Transverse colon (tissue), 4 donors: ENCODE measurements at regions not wholly inside any gene's neighbourhood (a gene's known extent, or its start where the extent isn't known, plus 50 kb on each side); places are given as distances from the start of the nearest gene placed in this dataset.

Source experiments
- DNase-seq: peaks from one replicate; pipeline ENCODE4 v3.0.0-alpha.2; 2019
- H3K27ac ChIP-seq, 4 donors: fragments of 200-600 bp; sonication (generic); 2 replicates each; pipeline ENCODE4 v1.5.1; 2016 to 2018; ENCODE audit warnings: inconsistent platforms in 4 of 4
- H3K27me3 ChIP-seq: fragments of 200-600 bp; sonication (generic); 2 replicates; pipeline ENCODE4 v1.5.1; 2017; ENCODE audit warnings: inconsistent platforms
- H3K36me3 ChIP-seq, 4 donors: fragments of 200-600 bp; sonication (generic); 2 replicates each; pipeline ENCODE4 v1.5.1; 2017 to 2019; ENCODE audit warnings: inconsistent platforms in 4 of 4
- H3K4me1 ChIP-seq, 4 donors: fragments of 200-600 bp; sonication (generic); 2 replicates each; pipeline ENCODE4 v1.5.1; 2017 to 2020; ENCODE audit warnings: inconsistent platforms in 4 of 4
- H3K4me3 ChIP-seq, 4 donors: fragments of 200-600 bp; sonication (generic); 1 replicate in 1 of 4; 2 replicates in 3 of 4; pipeline versions ENCODE4 v1.5.1 to v1.6.1; 2017 to 2019; ENCODE audit warnings: inconsistent platforms in 4 of 4
- H3K9me3 ChIP-seq, 2 donors: fragments of 200-600 bp; sonication (generic); 2 replicates each; pipeline ENCODE4 v1.5.1; 2017 to 2019; ENCODE audit warnings: inconsistent platforms in 2 of 2
- EP300 ChIP-seq: sonication (generic); formaldehyde crosslinking; IDR thresholded peaks from one replicate; pipeline ENCODE4 v1.6.1; 2017; ENCODE audit warnings: antibody characterized with exemption, low read depth
- POLR2A ChIP-seq: fragments of 450-650 bp; IDR thresholded peaks from one replicate; pipeline ENCODE4 v1.6.1; 2016; ENCODE audit warnings: antibody characterized with exemption, mild to moderate bottlenecking, moderate library complexity
- POLR2AphosphoS5 ChIP-seq, 3 donors: sonication (generic); formaldehyde crosslinking; IDR thresholded peaks; one replicate each; pipeline ENCODE4 v1.6.1; 2016; ENCODE audit warnings: antibody characterized with exemption in 3 of 3
- WGBS, 2 donors: methylation state at CpG; one replicate each; pipeline ENCODE4 v1.1.5; 2018; ENCODE audit warnings: low coverage in 1 of 2; 5-methylcytosine and 5-hydroxymethylcytosine counted together
- in situ Hi-C, 4 donors: fragments of 200-750 bp; cut with MboI; loops; one replicate each; pipeline versions ENCODE4 v1.15.0 to v1.15.1; 2017; ENCODE audit warnings: low sequenced_read_pairs in 3 of 4, low pct_ligation_motif_present in 1 of 4, low pct_unique_long_range_greater_than_20kb in 1 of 4
- intact Hi-C: fragments of 100-400 bp; cut with DNase I; formaldehyde crosslinking; loops from one replicate; pipeline ENCODE4 v1.15.1; 2023; ENCODE audit warnings: low total_unique reads
- TF ChIP-seq, protein P1 (sequence below), 5 experiments: fragments of 200-600 bp in 3 of 5; fragments of 450-650 bp in 2 of 5; sonication (generic) in 3 of 5; IDR thresholded peaks; 1 replicate in 2 of 5; 2 replicates in 3 of 5; pipeline ENCODE4 v1.5.1; 2016 to 2017; ENCODE audit warnings: antibody characterized with exemption in 5 of 5, inconsistent platforms in 3 of 5, mild to moderate bottlenecking in 2 of 5, moderate library complexity in 1 of 5

DNA sequence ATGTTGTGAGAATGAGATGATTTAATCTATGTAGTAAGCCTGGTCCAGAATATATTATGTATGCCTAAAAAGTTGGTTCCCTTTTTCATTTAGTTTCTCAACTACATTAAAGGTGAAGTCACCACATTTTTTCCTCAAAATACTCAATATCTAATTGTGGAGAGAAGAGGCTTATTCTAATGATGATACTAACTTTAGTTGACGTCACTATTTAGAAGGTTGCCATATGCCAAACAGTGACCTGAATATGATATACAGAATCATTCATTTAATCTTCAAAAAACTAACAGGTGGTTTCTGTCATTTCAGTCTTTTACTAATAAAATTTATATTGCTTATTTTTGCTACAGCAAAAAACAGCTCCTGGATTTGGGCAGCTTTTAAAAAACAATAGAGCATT, 480.7 kb upstream of the NWD2 start:
- in situ Hi-C loops: no loop called here
- 73 to 87% methylated on average over 1 of the region's 1 CpG for WGBS, 2 donors
- TF ChIP-seq EP300 (no peak), POLR2AphosphoS5 (IDR thresholded peaks at IDR 0.05) (no peak), POLR2A (no peak)
- TF ChIP-seq, protein P1, sequence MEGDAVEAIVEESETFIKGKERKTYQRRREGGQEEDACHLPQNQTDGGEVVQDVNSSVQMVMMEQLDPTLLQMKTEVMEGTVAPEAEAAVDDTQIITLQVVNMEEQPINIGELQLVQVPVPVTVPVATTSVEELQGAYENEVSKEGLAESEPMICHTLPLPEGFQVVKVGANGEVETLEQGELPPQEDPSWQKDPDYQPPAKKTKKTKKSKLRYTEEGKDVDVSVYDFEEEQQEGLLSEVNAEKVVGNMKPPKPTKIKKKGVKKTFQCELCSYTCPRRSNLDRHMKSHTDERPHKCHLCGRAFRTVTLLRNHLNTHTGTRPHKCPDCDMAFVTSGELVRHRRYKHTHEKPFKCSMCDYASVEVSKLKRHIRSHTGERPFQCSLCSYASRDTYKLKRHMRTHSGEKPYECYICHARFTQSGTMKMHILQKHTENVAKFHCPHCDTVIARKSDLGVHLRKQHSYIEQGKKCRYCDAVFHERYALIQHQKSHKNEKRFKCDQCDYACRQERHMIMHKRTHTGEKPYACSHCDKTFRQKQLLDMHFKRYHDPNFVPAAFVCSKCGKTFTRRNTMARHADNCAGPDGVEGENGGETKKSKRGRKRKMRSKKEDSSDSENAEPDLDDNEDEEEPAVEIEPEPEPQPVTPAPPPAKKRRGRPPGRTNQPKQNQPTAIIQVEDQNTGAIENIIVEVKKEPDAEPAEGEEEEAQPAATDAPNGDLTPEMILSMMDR (IDR thresholded peaks at IDR 0.05): no peak

DNA sequence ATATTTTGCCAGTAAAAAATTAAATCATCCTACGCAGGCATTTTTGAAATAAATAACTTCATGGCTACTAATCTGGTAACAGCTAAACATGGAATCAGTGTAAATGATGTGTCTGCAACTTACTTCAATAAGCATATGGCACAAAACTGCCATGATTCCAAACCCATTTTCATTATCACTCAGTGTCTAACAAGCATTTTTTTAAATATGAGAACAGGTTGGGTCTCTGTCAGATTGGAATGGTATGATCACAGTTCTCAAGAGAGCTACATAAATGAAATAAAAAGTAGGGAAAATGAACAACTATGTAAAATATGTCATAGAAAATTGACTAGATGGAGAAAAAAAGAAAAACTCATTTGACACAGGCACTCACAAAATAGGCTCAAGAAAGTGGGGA, 476.9 kb upstream of the NWD2 start:
- in situ Hi-C loops (no loop called here), intact Hi-C loops (no loop called here)
- Histone ChIP-seq H3K27ac (no peak overlapping the region), H3K4me1 (no peaks in the 10 kb centered on the region), H3K27me3 (no peaks in the 10 kb centered on the region), H3K4me3 (no peak overlapping the region), H3K36me3 (no peaks in the 10 kb centered on the region), H3K9me3 (no peaks in the 10 kb centered on the region)
- DNase-seq: no peak
- 83% methylated on average over 1 of the region's 1 CpG; no CpG with 5 or more reads in 1 of the 2 donors for WGBS, 2 donors
- TF ChIP-seq, protein P1 (IDR thresholded peaks at IDR 0.05): no peak
- TF ChIP-seq POLR2A: no peak
- no peak for TF ChIP-seq EP300

More for the DNA sequence above, 480.7 kb upstream of the NWD2 start:
- Histone ChIP-seq H3K27me3 (no peaks in the 10 kb centered on the region), H3K4me3 (no peak overlapping the region), H3K9me3 (no peaks in the 10 kb centered on the region), H3K4me1 (no peaks in the 10 kb centered on the region), H3K27ac (no peak overlapping the region), H3K36me3 (no peaks in the 10 kb centered on the region)
- no peak for DNase-seq
- intact Hi-C loops: loop anchor here (5.0 kb wide), 1 partner anchor 1028 kb away; no protein-coding TSS in a partner anchor

- in situ Hi-C loops (no loop called here), intact Hi-C loops (no loop called here)
- DNase-seq: no peak
- no peak for TF ChIP-seq POLR2AphosphoS5 (IDR thresholded peaks at IDR 0.05)
- TF ChIP-seq EP300: no peak
- TF ChIP-seq, protein P1 (IDR thresholded peaks at IDR 0.05): no peak
- no peak for TF ChIP-seq POLR2A
- Histone ChIP-seq H3K4me1 (no peaks in the 10 kb centered on the region), H3K4me3 (no peak overlapping the region), H3K36me3 (no peaks in the 10 kb centered on the region), H3K27ac (no peak overlapping the region), H3K27me3 (no peaks in the 10 kb centered on the region), H3K9me3 (no peaks in the 10 kb centered on the region)
- WGBS, 2 donors: 69 to 75% methylated on average over 1 to 2 of the region's 2 CpGs
Observed at GRCh38 chr4:36771411-36772153, 473.0 kb upstream of the NWD2 start.

DNA sequence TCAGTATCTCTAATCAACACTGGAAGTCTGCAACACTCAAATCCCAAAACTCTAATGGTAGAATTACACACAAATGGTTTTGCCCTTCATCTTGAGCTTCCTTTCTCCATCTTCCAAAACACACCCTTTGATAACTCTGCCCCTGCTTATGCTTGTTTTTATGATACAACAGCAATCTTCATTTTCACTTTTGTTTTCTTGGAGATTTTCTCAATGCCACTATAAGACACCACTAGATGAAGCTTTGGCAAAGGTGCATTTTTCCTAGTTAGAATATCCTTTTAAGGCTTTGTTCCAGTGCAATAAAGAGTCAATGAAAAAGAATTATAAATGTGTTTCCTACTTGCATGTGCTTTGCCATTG, 472.4 kb upstream of the NWD2 start:
- Histone ChIP-seq H3K27me3 (no peaks in the 10 kb centered on the region), H3K4me3 (no peak overlapping the region), H3K27ac (no peak overlapping the region), H3K4me1 (no peaks in the 10 kb centered on the region), H3K9me3 (no peaks in the 10 kb centered on the region), H3K36me3 (no peaks in the 10 kb centered on the region)
- in situ Hi-C loops: no loop called here
- no peak for TF ChIP-seq EP300
- no peak for TF ChIP-seq POLR2A
- no peak for TF ChIP-seq POLR2AphosphoS5 (IDR thresholded peaks at IDR 0.05)
- TF ChIP-seq, protein P1 (IDR thresholded peaks at IDR 0.05): no peak
- intact Hi-C loops: no loop called here
- DNase-seq: no peak
